Caco-2 (cell line): ENCODE measurements at regions not wholly inside any gene's neighbourhood (a gene's known extent, or its start where the extent isn't known, plus 50 kb on each side); places are given as distances from the start of the nearest gene placed in this dataset.

Experiments used
- BruUV-seq: library from RNA; stranded (reverse); fragments of 400-500 nt; replicated peaks from 2 replicates; lab custom pipeline; 2021; lab: Mats Ljungman, UMichigan
- CTCF ChIA-PET: fragments of 300-600 bp; sonication (Branson Sonifier 250); formaldehyde crosslinking; loops from one replicate; lab custom pipeline; 2022; ENCODE audit warnings: antibody characterized with exemption; lab: Charles Lee
- POLR2A ChIA-PET: fragments of 300-600 bp; sonication (Branson Sonifier 250); formaldehyde crosslinking; loops from one replicate; lab custom pipeline; 2022; ENCODE audit warnings: antibody characterized with exemption; lab: Charles Lee
- DNase-seq, 2 experiments: peaks; one replicate each; pipeline versions ENCODE4 v3.0.0 to v3.0.0-alpha.2; 2020 to 2022
- H3K27me3 ChIP-seq: replicated peaks from 2 replicates; pipeline ENCODE4 v1.6.0; 2011; ENCODE audit warnings: low read length; ENCODE audit not compliant: control insufficient read depth, insufficient read depth
- H3K36me3 ChIP-seq: 2 replicates; pipeline ENCODE4 v1.5.1; 2011; ENCODE audit warnings: low read length; ENCODE audit not compliant: control insufficient read depth, insufficient read depth
- H3K4me1 ChIP-seq: fragments of 250-450 bp; sonication (Bioruptor Pico); 2 replicates; pipeline ENCODE4 v1.5.1; 2020; ENCODE audit warnings: mild to moderate bottlenecking
- H3K4me3 ChIP-seq: 2 replicates; pipeline ENCODE4 v1.5.1; 2011; ENCODE audit warnings: low read depth, mild to moderate bottlenecking, control low read depth, low read length
- H3K9me3 ChIP-seq: fragments of 250-450 bp; sonication (Bioruptor Pico); 2 replicates; pipeline ENCODE4 v1.5.1; 2020; ENCODE audit warnings: mild to moderate bottlenecking, moderate library complexity
- H3K27ac Mint-ChIP-seq: one replicate; pipeline ENCODE4 v1.8.0; 2022; ENCODE audit warnings: mixed read lengths; ENCODE audit not compliant: unreplicated experiment
- H3K27me3 Mint-ChIP-seq: one replicate; pipeline ENCODE4 v1.8.0; 2022; ENCODE audit warnings: mixed read lengths; ENCODE audit not compliant: insufficient read depth, unreplicated experiment
- H3K36me3 Mint-ChIP-seq: one replicate; pipeline ENCODE4 v1.8.0; 2022; ENCODE audit warnings: mild to moderate bottlenecking, mixed read lengths; ENCODE audit not compliant: insufficient read depth, unreplicated experiment
- H3K4me1 Mint-ChIP-seq: one replicate; pipeline ENCODE4 v1.8.0; 2022; ENCODE audit warnings: low read depth, mixed read lengths; ENCODE audit not compliant: unreplicated experiment
- H3K4me3 Mint-ChIP-seq: one replicate; pipeline ENCODE4 v1.8.0; 2022; ENCODE audit warnings: mild to moderate bottlenecking, moderate library complexity, mixed read lengths; ENCODE audit not compliant: unreplicated experiment
- H3K9me3 Mint-ChIP-seq: one replicate; pipeline ENCODE4 v1.8.0; 2022; ENCODE audit warnings: mixed read lengths; ENCODE audit not compliant: unreplicated experiment
- CTCF ChIP-seq, 2 experiments: fragments of 200-600 bp in 1 of 2; IDR thresholded peaks; 1 replicate in 1 of 2; 2 replicates in 1 of 2; pipeline versions ENCODE4 v1.5.1 to v1.8.0; 2011 to 2022; ENCODE audit warnings: antibody characterized with exemption in 1 of 2, control low read depth in 1 of 2, inconsistent platforms in 1 of 2, low read depth in 1 of 2, low read length in 1 of 2, mild to moderate bottlenecking in 1 of 2, moderate library complexity in 1 of 2; ENCODE audit not compliant: insufficient read depth in 1 of 2, severe bottlenecking in 1 of 2, unreplicated experiment in 1 of 2
- intact Hi-C: fragments of 100-400 bp; cut with micrococcal nuclease; formaldehyde crosslinking; loops from one replicate; pipeline ENCODE4 v1.10.0; 2022; ENCODE audit not compliant: unreplicated experiment

- no peaks in the 10 kb centered on the region for H3K36me3 ChIP-seq
- peaks cover under 1% of the 10 kb centered on the region; the same call in 1 of the 2 replicates for H3K4me1 ChIP-seq
- no peaks in the 10 kb centered on the region for H3K27me3 ChIP-seq
- POLR2A ChIA-PET: no interaction called here
- no peak for DNase-seq
- H3K4me3 ChIP-seq: no peak overlapping the region
- Mint-ChIP-seq H3K36me3 (no peaks in the 10 kb centered on the region), H3K4me1 (peaks cover 2% of the 10 kb centered on the region), H3K27me3 (no peaks in the 10 kb centered on the region), H3K9me3 (no peaks in the 10 kb centered on the region), H3K27ac (no peak overlapping the region), H3K4me3 (no peak overlapping the region)
- H3K9me3 ChIP-seq: no peaks in the 10 kb centered on the region
- intact Hi-C loops: no loop called here
- no peak for TF ChIP-seq CTCF (IDR thresholded peaks at IDR 0.05; ENCODE audit: insufficient read depth in 1 of 2, low read depth in 1 of 2, low read length in 1 of 2, severe bottlenecking in 1 of 2, unreplicated experiment in 1 of 2)
- CTCF ChIA-PET: no interaction called here
- no TSS peak for BruUV-seq
Measured at GRCh38 chr13:90627813-90628212, 719.7 kb upstream of the MIR17HG start.

- H3K4me3 ChIP-seq: no peak overlapping the region
- H3K27me3 ChIP-seq: no peaks in the 10 kb centered on the region
- intact Hi-C loops: no loop called here
- no peaks in the 10 kb centered on the region for H3K9me3 ChIP-seq
- no peaks in the 10 kb centered on the region for H3K36me3 ChIP-seq
- H3K4me3 Mint-ChIP-seq: no peak overlapping the region
- H3K9me3 Mint-ChIP-seq: no peaks in the 10 kb centered on the region
- no peak for TF ChIP-seq CTCF (IDR thresholded peaks at IDR 0.05; ENCODE audit: insufficient read depth in 1 of 2, low read depth in 1 of 2, low read length in 1 of 2, severe bottlenecking in 1 of 2, unreplicated experiment in 1 of 2)
- DNase-seq: no peak
- no peaks in the 10 kb centered on the region for H3K27me3 Mint-ChIP-seq
- no peaks in the 10 kb centered on the region for H3K4me1 Mint-ChIP-seq
- no peak overlapping the region for H3K27ac Mint-ChIP-seq
- H3K36me3 Mint-ChIP-seq: no peaks in the 10 kb centered on the region
- POLR2A ChIA-PET: no interaction called here
- CTCF ChIA-PET: no interaction called here
- H3K4me1 ChIP-seq: no peaks in the 10 kb centered on the region
- no TSS peak for BruUV-seq
Measured at GRCh38 chr13:90628471-90628870, 719.0 kb upstream of the MIR17HG start.

GRCh38 chr13:90630716-90631115 lies 716.8 kb upstream of the MIR17HG start:
- H3K27me3 ChIP-seq: no peaks in the 10 kb centered on the region
- no peaks in the 10 kb centered on the region for H3K4me1 Mint-ChIP-seq
- ChIA-PET POLR2A (no interaction called here), CTCF (no interaction called here)
- no peak overlapping the region for H3K27ac Mint-ChIP-seq
- no peak overlapping the region for H3K4me3 Mint-ChIP-seq
- no peaks in the 10 kb centered on the region for H3K36me3 Mint-ChIP-seq
- BruUV-seq: no TSS peak
- TF ChIP-seq CTCF (IDR thresholded peaks at IDR 0.05; ENCODE audit: insufficient read depth in 1 of 2, low read depth in 1 of 2, low read length in 1 of 2, severe bottlenecking in 1 of 2, unreplicated experiment in 1 of 2): no peak
- H3K27me3 Mint-ChIP-seq: no peaks in the 10 kb centered on the region
- intact Hi-C loops: no loop called here
- H3K9me3 Mint-ChIP-seq: no peaks in the 10 kb centered on the region
- H3K9me3 ChIP-seq: no peaks in the 10 kb centered on the region
- H3K4me3 ChIP-seq: no peak overlapping the region
- no peak for DNase-seq
- no peaks in the 10 kb centered on the region for H3K4me1 ChIP-seq
- H3K36me3 ChIP-seq: no peaks in the 10 kb centered on the region
